ENCODE measurements at regions not wholly inside any gene's neighbourhood (a gene's known extent, or its start where the extent isn't known, plus 50 kb on each side); places are given as distances from the start of the nearest gene placed in this dataset.
"Not testable (repeated sequence)": the region's sequence is repeated elsewhere in the genome, so short reads cannot be mapped to it uniquely, and the experiment has no call there.

DNA sequence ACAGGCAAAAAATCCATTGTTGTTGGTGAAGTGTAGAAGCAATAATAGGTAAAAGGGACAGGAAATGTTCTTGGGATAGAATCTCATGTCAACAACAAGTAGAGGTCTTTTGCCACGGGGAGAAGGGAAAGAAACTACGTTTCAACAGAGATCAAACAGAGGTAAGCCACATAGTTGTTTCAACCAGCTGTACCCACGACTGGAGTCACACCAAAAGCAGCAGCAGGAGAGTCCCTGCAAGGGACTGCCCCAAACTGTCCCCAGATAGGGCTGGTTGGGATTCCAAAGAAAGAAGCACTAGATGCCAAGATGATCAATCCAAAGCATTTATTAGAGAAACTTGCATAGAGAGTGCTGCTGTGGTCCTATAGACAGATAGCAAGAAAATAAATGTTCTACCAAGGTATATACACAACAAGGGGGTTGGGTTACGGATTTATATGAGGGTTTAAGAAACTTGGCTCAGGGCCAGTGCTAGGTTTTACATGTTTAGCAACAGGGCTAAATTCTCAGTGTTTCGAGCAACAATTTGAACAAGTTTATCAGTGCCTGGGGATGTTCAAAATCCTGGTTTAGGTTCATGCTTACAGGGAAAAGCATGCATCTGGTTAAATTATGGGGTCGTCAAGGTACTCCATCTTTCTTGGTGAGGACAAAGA is 466.5 kb downstream of the MMUT start:
- DNase-seq (ENCODE audit: low read depth, low spot score): no peak

DNA sequence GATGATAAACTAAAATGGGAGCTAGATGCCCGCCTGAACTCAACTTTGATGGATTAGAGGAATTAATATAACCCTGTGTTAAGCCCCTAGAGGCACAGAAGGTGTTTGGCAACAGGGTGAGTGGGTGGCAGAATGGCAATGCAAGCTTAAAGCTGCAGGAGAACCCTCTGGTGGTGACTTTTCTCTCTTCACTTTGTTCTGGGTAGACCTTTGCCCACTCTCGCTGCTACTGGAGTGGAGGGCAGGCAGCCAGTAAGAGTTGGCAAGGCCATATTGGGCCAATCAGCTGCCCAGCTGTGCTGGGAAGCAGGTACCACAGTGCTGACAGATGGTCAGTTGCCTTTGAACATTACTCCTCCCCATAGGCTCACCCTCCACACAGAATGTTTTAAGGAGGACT is 468.2 kb downstream of the MMUT start:
- DNase-seq (ENCODE audit: low read depth, low spot score): no peak

DNA sequence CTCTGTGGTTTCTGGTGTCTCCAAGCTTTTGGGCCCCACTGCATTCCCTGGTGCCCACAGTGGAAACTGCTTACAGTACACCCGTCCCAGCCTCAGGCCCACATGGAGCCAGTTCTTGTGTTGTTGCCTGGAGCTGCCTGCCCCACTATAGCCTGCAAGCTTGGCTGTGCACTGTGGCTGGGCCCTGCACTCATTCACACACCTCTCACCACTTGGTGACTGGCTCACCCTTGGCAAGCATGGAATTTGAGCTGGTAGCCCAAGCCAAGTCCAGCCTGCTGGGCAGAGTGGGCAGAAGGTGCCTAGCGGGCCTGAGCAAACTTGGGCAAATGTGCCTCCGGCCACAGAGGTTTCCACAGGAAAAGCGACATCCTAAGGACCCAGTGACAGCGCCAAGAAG is 472.3 kb downstream of the MMUT start:
- DNase-seq (ENCODE audit: low read depth, low spot score): no peak

DNA sequence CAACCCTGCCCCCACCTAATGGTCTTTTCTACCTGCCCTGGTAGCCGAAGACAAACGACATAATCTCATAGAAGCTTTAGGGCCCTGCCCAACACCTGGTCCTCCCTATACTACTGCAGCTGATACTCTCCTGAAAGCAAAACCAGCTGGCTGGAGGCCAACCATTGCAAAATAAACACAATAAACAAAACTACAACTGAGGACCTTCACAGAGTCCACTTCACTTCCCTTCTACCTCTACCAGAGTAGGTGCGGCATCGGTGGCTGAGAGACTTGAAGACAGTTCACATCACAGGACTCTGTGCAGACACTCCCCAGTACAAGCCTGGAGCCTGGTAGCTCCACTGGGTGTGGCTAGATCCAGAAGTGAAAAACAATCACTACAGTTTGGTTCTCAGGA is 476.2 kb downstream of the MMUT start:
- no peak for DNase-seq (ENCODE audit: low read depth, low spot score)

DNA sequence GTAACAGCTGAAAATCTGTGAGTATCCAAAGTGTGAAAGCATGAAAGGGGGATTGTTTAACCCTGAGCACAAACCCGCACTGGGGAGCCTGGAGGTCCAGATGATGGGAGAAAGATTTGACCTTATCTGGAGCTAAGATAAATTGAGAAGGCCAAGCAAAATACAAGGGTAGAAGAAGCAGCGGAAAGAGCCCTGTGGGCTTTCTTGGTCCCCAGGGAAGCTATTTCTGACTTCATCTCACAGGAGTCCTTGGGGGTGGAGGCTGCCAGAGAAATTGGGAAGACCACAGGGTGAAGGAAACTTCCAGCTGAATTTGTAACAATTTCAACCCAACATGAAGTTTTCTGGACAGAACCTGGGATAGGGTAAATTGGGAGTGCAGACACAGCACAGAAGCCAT is 476.9 kb downstream of the MMUT start:
- DNase-seq (ENCODE audit: low read depth, low spot score): no peak

DNA sequence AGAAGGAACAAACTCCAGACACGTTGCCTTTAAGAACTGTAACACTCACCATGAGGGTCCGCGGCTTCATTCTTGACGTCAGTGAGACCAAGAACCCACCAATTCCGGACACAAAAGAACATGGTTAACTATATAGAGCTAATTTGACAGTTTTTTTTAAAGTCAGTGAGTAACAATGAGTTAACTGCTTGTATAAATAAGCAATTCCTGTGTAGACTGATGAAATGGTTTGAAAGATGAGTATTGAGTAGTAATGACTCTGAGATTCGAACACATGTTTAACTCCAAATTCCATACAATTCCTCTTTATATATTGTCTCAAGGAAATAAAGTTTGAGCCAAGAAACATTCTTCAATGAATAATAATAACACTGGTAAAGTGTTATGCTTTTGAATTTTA is 478.0 kb downstream of the MMUT start:
- no peak for DNase-seq (ENCODE audit: low read depth, low spot score)

DNA sequence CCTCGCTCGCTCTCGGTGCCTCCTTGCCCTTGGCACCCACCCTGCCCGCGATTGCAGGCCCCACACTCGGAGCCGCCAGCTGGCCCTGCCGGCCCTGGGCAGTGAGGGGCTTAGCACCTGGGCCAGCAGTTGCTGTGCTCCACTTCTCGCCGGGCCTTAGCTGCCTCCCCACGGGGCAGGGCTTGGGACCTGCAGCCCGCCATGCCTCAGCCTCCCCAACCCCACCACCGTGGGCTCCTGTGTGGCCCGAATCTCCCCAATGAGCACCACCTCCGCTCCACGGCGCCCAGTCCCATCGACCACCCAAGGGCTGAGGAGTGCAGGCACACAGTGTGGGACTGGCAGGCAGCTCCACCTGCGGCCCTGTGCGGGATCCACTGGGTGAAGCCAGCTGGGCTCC is 479.1 kb downstream of the MMUT start:
- DNase-seq (ENCODE audit: low read depth, low spot score): not testable (repeated sequence)

DNA sequence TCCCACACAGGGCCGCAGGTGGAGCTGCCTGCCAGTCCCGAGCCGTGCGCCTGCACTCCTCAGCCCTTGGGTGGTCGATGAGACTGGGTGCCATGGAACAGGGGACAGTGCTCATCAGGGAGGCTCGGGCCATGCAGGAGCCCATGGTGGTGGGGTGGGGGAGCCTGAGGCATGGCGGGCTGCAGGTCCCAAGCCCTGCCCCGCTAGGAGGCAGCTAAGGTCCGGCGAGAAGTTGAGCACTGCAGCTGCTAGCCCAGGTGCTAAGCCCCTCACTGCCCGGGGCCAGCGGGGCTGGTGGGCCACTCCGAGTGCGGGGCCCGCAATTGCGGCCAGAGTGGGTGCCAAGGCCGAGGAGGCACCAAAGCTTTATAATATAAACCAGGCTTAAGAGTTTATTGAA is 479.7 kb downstream of the MMUT start:
- DNase-seq (ENCODE audit: low read depth, low spot score): no peak

DNA sequence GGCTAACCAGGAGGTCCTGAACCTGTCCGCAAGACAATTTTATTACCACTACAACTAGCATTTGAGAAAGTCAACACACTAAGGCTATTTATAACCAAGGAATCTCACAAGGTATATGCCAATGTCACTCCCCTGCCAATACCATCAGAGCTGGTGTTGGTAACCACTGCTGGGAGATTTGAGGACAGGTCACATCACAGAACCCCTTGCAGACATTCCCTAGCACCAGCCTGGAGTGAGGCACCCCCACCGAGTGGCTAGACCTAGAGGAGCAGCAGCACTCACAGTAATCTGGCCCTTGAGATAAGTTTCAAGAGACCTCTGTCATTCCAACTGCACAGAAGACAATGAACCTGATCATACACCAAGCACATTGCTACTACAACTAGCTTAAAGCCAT is 483.2 kb downstream of the MMUT start:
- no peak for DNase-seq (ENCODE audit: low read depth, low spot score)

DNA sequence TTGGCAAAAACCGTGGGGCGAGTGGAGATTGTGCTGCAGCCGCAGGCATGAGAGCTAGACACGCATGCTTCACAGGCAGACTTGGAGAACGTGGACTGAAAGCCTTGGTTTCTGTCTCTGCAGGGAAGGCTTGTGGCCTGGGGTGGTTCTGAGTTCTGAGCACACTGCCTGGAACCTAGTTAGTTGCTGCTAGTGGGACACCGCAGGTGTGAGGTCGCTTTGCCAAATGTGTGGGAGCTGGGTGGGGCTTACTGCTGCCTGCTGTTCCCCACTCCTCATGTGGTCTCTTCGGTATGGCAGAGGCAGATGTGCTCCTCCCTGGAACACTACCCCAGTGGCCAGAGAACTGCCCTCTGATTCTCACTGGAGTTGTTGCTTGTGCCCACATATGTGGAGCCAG is 484.0 kb downstream of the MMUT start:
- DNase-seq (ENCODE audit: low read depth, low spot score): no peak

DNA sequence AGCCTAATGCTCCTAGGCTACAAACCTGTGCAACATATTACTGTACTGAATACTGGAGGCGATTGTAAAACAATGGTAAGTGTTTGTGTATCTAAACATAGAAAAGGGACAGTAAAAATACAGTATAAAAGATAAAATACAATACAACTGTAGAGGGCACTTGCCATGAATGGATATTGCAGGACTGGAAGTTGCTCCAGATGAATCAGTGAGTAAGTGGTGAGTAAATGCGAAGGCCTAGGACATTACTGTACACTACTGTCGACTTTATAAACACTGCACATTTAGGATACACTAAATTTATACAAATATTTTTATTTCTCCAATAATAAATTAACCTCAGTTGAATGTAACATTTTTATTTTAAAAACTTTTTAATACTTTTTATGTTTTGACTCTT is 485.0 kb downstream of the MMUT start:
- DNase-seq (ENCODE audit: low read depth, low spot score): no peak

DNA sequence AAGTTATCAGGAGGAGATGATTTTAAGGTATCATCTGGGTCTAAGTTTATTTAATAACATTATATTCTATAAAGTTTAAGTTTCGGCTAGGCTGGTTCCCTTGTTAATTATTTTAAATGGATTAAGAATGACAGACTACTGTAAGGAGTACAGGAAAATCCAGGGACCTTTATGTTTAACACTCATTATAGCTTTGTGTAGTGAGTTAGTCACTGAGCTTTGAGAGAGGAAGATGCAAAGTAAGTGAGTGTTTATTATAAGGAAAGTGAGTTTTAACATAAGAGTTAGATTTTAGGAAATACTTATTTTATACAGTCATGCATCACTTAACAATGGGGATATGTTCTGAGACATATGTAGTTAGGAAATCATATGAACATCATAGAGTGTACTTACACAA is 485.5 kb downstream of the MMUT start:
- DNase-seq (ENCODE audit: low read depth, low spot score): no peak

DNA sequence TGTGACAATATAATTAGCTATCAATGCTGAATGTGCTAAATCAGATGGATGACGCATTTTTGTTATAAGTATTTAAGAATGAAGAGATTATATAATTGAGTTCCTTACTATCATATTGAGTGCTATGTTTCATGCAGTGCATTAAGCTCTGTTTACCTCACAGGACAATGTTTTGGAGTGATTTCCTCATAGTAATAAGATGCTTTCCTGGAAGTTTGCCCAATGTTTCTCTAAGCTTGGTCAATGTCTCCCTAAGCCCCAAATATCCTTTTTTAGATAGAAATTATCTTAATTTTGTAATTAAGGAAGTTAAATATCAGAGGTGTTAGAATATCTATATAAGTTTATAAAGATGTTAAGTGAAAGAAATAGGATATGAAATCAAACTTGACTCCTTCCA is 489.6 kb downstream of the MMUT start:
- no peak for DNase-seq (ENCODE audit: low read depth, low spot score)

DNA sequence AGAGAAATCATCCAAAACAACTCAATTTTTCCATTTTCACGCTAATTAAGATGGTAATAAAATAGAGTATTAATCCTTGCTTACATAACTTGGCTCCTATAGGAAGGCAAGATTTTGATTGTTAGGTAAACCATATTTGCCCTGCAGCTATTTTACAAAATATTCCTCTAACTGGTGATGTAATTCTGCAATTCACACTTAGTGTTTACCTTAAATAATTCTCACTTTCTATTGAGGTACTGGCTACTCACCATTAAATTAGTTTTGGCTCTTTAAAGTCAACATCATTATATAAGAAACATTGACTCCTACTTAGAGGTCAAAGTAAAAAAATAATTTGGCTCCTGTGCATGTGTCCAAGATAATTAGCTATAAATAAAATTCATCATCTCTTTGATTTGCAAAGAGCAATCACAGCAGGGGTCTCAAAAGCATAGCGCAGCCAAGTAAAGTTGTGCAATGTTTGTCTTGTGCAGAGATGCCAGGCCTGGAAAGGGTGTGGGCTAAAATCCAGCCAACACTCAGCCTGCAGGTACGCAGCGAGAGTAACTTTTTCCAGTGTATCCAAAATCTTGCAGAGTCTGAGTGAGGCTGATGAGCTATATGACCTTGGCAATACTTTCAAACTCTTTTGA is 501.2 kb downstream of the MMUT start:
- DNase-seq (ENCODE audit: low read depth, low spot score): no peak

DNA sequence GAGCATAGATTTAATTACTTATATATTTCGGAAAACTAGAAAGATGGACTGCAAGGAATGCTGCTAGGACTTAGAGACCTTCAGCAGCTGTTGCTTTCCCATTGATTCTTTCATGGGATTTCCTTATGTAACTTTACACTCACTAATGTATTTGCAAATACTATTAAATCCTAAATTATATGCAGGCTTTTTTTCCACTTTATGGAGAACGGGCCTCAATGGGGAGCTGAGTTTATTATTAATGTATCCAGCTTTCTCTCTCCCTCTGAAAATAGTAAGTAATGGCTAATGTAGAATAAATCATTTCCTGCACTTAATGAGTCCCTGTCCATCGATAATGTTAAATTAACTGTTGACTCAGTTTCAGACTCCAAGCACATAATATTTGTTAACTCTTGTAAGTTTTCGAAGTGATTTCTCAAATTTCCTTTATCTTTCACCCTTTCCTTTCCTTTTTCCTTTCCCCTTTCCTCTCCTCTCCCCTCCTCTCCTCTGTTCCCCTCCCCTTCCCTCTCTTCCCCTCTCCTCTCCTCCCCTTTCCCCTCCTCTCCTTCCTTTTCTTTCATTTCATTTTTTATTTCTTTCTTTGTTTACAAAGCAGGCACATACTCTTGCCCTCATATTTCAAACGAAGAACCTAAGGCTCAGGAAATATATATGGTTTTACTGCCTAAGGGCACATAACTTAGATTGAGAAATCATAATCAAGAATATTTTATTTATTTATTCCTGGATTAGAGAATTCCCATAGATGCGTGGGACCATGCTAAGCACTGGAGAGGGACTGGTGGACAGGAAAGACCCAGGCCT is 503.6 kb downstream of the MMUT start:
- no peak for DNase-seq (ENCODE audit: low read depth, low spot score)

DNA sequence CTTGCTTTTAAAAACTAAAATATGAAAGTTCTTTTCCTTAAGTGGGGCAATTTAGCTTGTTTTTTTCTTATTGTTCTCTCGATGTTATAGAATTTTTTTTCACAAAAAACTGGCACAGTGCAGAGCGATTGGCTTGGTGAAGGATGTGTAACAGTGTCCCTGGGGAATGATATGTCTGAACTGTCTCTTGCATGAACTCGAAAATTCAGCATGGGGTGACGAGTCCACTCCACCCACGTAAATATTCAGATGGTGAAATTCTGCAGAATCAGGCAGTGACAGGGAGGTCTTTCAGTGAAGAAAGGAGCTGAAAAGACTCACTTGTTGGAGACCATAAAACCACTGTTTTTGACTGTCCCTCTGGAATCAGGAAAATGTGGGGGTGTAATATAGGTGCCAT is 505.3 kb downstream of the MMUT start:
- DNase-seq (ENCODE audit: low read depth, low spot score): no peak

DNA sequence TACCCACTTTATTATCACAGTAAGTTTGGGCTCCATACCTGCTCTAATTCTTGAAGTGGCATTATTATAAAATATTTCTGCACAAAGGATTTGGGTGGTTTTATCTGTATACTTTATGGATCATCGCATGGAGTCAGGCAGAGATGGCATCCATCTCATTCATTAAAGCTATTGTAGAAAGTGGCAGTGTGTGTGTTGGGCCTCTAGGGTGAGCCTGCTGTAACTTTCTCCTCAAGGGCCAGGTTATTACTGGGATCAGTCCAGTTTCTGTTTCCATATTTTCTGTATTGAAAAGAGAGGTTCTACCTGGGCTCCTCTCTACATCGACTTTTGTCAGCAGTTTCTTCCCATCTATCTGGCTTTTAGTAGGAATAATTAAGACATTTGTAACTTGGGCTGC is 511.1 kb downstream of the MMUT start:
- no peak for DNase-seq (ENCODE audit: low read depth, low spot score)

DNA sequence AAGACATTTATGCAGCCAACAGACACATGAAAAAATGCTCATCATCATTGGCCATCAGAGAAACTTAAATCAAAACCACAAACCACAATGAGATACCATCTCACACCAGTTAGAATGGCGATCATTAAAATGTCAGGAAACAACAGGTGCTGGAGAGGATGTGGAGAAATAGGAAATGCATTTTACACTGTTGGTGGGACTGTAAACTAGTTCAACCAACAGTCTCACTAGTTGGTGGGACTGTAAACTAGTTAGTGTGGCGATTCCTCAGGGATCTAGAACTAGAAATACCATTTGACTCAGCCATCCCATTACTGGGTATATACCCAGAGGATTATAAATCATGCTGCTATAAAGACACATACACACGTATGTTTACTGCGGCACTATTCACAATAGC is 518.8 kb downstream of the MMUT start:
- not testable (repeated sequence) for DNase-seq (ENCODE audit: low read depth, low spot score)

DNA sequence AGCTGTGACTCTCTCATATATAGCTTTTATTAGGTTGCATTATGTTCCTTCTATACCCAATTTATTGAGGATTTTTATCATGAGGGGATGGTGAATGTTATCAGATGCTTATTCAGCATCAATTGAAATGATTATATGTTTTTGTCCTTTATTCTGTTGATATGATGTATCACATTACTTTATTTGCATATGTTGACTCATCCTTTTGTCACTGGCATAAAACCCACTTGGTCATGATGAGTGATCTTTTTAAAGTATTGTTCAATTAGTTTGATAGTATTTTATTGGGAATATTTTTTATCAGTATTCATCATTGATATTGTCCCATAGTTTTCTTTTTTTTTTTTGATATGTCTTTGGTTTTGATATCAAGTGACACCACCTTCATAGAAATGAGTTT is 529.9 kb downstream of the MMUT start:
- no peak for DNase-seq (ENCODE audit: low read depth, low spot score)

DNA sequence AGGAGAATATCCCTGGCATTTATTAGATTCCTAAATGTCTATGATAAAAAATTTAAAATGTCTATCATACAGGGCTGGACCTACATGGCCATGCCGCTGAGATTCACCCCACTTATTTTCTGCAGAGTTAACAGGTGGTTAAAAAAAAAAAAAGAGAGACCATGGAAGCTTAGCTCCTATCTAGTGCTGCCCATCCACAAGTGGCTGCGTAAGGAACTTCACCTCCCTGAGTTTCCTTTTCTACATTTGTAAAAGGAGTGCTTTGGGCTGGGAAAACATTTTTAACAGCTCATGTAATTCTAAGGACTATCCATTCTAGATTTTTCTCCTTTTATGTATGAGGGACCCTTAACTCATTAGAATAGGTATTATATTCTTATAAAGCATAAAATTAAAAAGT is 534.1 kb downstream of the MMUT start:
- DNase-seq (ENCODE audit: low read depth, low spot score): no peak

DNA sequence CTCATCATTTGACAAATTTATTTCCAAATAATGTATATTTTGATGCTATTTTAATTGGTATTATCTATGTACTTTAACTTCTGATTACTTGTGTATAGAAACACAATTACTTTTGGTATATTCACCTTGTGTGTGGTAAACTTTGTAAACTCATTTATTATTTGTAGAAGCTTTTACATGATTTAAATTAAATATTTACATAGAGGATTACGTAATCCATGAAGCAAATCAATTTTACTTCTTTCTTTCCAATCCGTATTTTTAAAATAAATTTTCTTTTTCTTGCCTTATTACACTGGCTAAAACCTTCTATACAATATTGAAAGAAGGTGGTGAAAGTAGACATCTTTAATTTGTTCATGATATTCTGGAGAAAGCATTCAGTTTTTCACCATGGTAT is 540.2 kb downstream of the MMUT start:
- DNase-seq (ENCODE audit: low read depth, low spot score): no peak

DNA sequence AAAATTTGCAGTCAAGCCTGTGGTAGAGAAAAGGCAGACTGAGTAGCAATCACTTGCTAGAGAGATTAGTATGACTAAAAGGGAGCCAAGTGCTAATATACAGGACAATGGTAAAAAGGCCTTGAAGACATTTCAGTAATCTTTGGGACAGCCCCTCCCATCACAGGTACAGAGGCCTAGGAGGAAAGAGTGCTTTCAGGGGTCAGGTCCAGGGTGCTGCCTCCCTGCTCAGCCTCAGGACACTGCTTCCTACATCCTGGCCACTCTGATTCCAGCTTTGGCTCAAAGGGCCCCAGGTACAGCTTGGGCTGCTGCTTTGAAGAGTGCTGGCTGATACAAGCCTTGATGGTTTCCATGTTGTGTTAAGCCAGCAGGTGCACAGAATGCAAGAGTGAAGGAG is 543.5 kb downstream of the MMUT start:
- no peak for DNase-seq (ENCODE audit: low read depth, low spot score)

DNA sequence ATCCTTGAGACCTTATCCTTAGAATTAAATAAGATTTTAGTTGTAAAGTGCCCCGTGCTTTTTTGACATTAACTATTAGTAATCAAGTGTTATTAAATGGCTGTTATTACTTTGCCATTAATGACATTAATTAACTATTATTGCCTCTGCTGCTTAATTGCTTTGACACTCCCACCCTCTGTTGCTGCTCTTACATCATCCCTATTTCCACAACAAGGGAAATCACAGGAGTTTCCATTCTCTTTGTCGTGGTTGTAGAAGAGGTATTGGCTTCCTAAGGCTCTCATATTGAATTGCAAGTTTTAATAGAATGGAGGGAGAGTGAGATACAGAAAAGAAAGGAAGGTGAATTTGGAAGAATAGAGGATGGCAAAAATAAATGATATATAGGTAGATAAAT is 545.8 kb downstream of the MMUT start:
- no peak for DNase-seq (ENCODE audit: low read depth, low spot score)
